SK-N-DZ (cell line): ENCODE measurements at regions not wholly inside any gene's neighbourhood (a gene's known extent, or its start where the extent isn't known, plus 50 kb on each side); places are given as distances from the start of the nearest gene placed in this dataset.

ENCODE experiments used
- DNase-seq: peaks from one replicate; pipeline ENCODE4 v3.0.0-alpha.2; 2015; ENCODE audit warnings: low spot score

DNA sequence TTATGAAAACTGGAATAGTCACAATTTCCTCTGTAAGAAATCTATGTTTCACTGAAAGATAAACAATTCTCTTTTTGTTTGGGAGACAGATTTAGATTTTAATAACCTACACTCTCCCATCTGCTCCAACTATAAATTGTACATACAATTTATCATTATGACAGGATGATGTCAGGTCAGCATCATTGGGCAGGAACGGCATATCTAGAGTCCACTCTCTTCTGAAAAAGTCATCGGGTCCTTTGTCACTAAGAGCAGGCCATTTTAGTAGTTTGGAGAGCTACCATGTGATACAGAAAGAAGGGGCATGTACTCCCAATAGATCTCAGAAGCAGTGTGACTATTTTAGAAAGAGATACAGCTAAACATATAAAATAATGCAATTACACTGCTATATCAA, 180.8 kb upstream of the ARGLU1 start:
- DNase-seq: no peak

- DNase-seq: no peak
Measured at GRCh38 chr13:106744516-106744915, 176.6 kb upstream of the ARGLU1 start.

GRCh38 chr13:106738186-106738678, 170.3 kb upstream of the ARGLU1 start:
- no peak for DNase-seq

DNA sequence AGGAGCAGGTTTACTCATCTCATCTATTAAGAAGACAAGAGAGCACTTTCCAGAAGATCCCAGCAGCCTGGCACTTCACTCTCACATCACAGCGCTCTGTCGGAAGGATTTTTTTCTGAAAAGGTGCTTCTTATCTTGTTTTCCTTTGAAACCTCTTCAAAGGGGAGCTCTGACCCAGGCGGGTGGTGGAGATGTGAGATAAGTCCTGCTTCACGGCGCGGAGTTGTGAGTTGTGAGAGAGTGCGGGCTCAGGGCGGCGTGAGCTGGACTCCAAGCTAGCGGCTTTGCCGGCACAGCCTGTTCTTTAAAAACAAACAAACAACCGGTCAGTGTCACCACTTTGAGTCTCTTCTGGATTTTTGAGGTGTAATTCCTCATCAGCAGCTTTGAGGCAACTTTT, 169.0 kb upstream of the ARGLU1 start:
- DNase-seq: no peak

- DNase-seq: no peak
Measured at GRCh38 chr13:106734198-106734597, 166.3 kb upstream of the ARGLU1 start.

DNA sequence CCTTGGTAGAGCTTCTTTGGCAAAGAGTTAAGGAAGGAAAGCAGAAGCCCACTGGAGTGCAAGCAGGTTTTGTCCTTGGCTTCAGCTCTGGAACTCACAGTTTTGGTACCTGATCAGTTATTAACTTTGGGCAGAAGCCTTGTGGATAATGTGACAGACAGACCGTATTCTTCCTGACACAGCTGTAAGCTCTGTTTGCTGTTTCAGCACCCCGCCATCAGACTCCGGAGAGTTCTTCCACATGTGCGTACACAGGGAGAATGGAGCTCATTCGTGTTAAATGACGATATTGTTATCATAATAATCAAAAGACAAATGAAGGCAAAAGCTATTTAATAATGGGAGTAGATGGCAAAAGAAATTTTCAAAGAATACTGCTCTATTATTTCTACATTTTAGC, 155.1 kb upstream of the ARGLU1 start:
- DNase-seq: no peak

- DNase-seq: no peak
Measured at GRCh38 chr13:106722620-106723019, 154.7 kb upstream of the ARGLU1 start.

GRCh38 chr13:106721599-106721998, 153.7 kb upstream of the ARGLU1 start:
- DNase-seq: no peak

DNA sequence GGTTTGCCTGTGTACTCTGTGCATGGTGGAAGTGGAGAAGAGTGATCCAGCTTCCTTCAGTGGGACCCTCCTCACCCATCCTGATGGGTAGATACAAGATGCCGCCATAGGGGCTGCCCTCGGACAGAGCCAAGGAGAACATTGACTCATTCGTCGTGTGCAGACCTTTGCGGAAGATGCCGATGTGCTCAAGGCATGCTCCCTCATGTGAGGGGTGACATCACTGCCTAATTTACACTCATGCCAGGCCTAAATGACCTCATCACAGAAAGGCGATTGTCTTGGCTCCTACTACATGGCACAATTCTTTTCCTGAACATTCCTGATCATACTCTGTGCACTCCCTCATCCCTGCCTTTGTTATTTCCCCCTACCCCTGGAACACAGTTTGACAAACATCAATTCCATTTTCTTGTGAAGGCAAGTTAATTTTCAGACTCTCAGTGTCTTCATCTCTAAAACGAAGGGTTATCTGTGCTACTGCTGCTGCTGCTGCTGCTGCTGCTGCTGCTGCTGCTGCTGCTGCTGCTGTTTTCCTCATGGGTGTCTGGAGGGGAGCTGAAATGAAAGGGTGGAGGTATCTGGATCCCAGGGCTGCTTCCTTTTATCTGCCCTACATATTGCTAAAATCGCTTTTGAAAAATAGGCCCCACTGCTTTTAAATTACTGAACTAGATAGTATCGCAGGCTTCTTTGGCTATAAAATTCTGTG, 146.5 kb upstream of the ARGLU1 start:
- DNase-seq: no peak

DNA sequence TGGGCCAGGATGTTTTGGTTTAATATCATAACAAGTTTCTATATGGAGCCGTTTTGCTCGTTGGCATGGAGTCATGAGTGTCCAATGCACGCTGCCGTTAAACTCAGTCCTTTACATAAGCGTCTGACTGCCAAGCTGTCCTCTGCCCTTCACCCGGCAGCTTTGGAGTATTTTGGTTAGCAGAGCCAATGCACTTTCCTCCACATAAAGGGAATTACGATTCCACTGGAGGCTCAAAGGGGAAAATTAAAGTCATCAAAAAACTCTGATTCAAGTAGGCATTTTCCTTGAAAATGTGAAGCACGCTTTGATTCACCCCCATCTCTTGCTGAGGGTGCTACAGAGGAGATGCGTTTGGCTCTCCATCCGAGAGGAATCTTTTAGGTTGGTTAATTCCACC, 144.4 kb upstream of the ARGLU1 start:
- DNase-seq: no peak

DNA sequence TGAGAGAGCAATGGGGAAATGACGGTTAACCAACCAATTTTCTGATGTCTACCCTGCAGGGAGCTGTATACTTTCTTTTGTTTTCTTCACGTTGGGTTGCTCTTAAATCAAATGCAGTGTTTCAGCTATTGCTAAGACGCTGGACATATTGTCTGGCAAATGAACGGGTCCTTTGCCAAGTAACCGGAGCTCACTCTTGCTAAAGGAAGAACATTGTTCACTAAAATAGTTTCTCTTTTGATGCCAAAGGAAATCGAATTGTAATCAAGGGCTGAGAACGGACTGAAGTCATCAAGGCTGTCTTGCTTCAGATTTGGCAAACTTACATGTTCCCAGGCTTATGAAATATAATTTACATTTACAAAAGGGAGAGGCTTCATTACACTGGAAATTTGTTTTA, 142.3 kb upstream of the ARGLU1 start:
- no peak for DNase-seq

DNA sequence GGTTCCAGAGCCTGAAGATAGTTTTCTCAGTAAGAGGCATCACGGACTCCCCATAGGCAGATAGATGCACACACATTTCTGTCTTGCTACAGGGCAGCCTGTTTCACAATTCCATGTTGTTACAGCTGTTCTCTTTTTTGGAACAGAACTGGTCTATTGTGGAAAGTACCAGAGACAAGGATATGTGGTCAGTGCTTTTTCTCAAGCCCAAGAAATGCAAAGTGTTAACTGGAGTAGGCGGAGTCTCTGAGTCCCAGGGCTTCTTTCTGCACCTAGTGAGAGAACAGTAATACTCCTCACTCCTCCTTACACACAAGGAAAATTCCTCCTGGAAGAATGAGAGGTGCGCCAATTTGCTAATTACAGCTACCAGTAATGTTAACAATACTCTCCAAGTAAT, 141.6 kb upstream of the ARGLU1 start:
- DNase-seq: no peak

- DNase-seq: no peak
Measured at GRCh38 chr13:106702505-106702904, 134.6 kb upstream of the ARGLU1 start.

- DNase-seq: no peak
Measured at GRCh38 chr13:106701771-106702341, 133.9 kb upstream of the ARGLU1 start.

- DNase-seq: no peak
Measured at GRCh38 chr13:106700439-106700838, 132.5 kb upstream of the ARGLU1 start.

GRCh38 chr13:106700007-106700406, 132.1 kb upstream of the ARGLU1 start:
- DNase-seq: no peak

GRCh38 chr13:106699311-106699710, 131.4 kb upstream of the ARGLU1 start:
- no peak for DNase-seq

GRCh38 chr13:106696719-106697118, 128.8 kb upstream of the ARGLU1 start:
- no peak for DNase-seq

GRCh38 chr13:106696140-106696539, 128.2 kb upstream of the ARGLU1 start:
- no peak for DNase-seq

GRCh38 chr13:106695139-106695538, 127.2 kb upstream of the ARGLU1 start:
- no peak for DNase-seq

- DNase-seq: no peak
Measured at GRCh38 chr13:106691861-106692260, 123.9 kb upstream of the ARGLU1 start.

GRCh38 chr13:106691341-106691740, 123.4 kb upstream of the ARGLU1 start:
- no peak for DNase-seq

GRCh38 chr13:106690779-106691178, 122.8 kb upstream of the ARGLU1 start:
- no peak for DNase-seq

GRCh38 chr13:106689906-106690305, 122.0 kb upstream of the ARGLU1 start:
- DNase-seq: no peak
